ENCODE measurements at regions not wholly inside any gene's neighbourhood (a gene's known extent, or its start where the extent isn't known, plus 50 kb on each side); places are given as distances from the start of the nearest gene placed in this dataset.

GRCh38 chr15:87294854-87295253 lies 961.7 kb downstream of the NTRK3 start:
- TF ChIP-seq CTCF (IDR thresholded peaks at IDR 0.05) (no peak), RAD21 (conservative IDR thresholded peaks at IDR 0.05 in 1 of 2, IDR thresholded peaks at IDR 0.05 in 1 of 2) (no peak), RFX5 (IDR thresholded peaks at IDR 0.05) (no peak), MAX (IDR thresholded peaks at IDR 0.05) (no peak), CEBPB (IDR thresholded peaks at IDR 0.05) (no peak)
